ENCODE measurements at regions not wholly inside any gene's neighbourhood (a gene's known extent, or its start where the extent isn't known, plus 50 kb on each side); places are given as distances from the start of the nearest gene placed in this dataset.
A peak's percentile ranks its signal among the peaks of the same experiment; 100 is the strongest.

DNA sequence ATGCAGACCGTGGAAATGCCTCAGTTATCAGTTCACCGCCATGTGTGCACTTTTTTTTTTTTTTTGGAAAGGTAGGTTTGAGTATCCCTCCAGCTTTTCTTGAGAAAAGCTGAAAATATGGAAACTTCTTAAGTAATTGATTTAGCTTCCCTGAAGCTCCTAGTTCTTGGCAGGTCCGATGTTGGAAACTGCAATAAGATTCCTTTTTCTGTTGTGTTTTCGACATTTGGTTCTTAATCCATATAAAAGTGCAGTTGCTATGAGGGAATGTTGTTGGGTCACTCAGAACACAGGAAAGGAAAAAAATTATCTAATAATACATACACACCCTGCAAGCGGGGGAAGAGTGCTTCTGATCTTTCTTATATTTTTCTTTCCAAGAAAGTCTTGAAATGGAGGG, 665.2 kb downstream of the INHBA start:
- no peak overlapping the region for H3K4me3 ChIP-seq (replicated peaks; ENCODE audit: low read depth, low read length)
- TF ChIP-seq, protein P1, sequence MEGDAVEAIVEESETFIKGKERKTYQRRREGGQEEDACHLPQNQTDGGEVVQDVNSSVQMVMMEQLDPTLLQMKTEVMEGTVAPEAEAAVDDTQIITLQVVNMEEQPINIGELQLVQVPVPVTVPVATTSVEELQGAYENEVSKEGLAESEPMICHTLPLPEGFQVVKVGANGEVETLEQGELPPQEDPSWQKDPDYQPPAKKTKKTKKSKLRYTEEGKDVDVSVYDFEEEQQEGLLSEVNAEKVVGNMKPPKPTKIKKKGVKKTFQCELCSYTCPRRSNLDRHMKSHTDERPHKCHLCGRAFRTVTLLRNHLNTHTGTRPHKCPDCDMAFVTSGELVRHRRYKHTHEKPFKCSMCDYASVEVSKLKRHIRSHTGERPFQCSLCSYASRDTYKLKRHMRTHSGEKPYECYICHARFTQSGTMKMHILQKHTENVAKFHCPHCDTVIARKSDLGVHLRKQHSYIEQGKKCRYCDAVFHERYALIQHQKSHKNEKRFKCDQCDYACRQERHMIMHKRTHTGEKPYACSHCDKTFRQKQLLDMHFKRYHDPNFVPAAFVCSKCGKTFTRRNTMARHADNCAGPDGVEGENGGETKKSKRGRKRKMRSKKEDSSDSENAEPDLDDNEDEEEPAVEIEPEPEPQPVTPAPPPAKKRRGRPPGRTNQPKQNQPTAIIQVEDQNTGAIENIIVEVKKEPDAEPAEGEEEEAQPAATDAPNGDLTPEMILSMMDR (IDR thresholded peaks at IDR 0.05; ENCODE audit: low read length, missing control alignments) = no peak
- no peak for DNase-seq (ENCODE audit: low read depth)

DNA sequence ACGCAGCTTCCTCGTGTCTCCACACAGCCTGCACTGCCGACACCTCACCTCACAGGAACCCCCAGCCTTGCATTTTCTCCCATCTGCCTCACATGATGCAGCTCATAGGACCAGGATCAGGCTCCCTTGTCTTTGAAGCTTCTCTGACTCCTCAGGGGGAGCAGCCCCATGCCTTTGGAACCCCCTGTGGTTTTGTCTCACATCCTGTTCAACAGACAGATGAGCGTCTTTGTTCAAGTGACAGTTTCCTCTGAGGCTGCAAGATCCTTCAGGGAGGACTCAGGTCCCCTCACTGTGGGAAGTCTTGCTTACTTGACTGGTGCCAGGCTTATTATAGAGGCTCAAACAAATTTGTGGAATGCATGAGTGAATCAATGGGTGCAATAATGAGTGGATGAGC, 667.1 kb downstream of the INHBA start:
- no peak overlapping the region for H3K4me3 ChIP-seq (replicated peaks; ENCODE audit: low read depth, low read length)
- DNase-seq (ENCODE audit: low read depth) = no peak
- TF ChIP-seq, protein P1 (IDR thresholded peaks at IDR 0.05; ENCODE audit: low read length, missing control alignments) = no peak

DNA sequence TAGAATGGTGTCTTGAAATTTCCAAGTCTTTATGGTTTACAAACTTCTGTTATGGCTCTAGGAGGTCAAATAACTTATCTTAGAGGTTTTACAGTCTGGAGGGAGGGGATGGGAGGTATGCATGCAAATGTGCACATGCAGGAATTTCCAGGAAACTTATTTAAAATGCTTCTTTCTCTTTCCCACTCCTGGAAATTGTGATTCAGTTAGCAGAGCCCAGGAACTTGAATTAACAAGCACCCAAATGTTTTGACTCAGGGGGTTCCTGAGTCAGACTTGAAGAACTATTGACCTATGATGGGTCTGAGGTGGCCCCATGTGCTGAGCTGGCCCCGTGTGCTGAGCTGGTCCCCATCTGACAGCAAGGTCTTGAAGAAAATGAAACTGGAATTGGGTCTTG, 669.4 kb downstream of the INHBA start:
- DNase-seq (ENCODE audit: low read depth) = no peak
- H3K4me3 ChIP-seq (replicated peaks; ENCODE audit: low read depth, low read length) = no peak overlapping the region
- TF ChIP-seq, protein P1 (IDR thresholded peaks at IDR 0.05; ENCODE audit: low read length, missing control alignments) = no peak

DNA sequence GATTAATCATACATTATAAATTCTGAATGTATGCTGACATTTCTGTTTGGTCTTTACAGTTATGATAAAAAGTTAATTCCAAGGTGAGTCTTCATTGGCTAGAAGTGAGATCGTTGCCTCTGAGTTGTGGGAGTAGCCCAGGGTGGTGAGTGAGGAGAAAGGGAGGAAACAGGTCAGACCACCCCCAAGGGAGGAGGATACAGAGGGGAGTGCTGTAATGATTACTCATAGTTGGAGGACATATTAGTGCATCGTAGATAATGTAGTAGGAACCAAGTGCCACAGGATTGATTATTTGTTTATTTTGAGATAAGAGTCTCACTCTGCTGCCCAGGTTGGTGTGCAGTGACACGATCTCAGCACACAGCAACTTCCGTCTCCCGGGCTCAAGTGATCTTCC, 672.2 kb downstream of the INHBA start:
- no peak overlapping the region for H3K4me3 ChIP-seq (replicated peaks; ENCODE audit: low read depth, low read length)
- DNase-seq (ENCODE audit: low read depth) = peak; percentile 43
- TF ChIP-seq, protein P1 (IDR thresholded peaks at IDR 0.05; ENCODE audit: low read length, missing control alignments) = no peak

DNA sequence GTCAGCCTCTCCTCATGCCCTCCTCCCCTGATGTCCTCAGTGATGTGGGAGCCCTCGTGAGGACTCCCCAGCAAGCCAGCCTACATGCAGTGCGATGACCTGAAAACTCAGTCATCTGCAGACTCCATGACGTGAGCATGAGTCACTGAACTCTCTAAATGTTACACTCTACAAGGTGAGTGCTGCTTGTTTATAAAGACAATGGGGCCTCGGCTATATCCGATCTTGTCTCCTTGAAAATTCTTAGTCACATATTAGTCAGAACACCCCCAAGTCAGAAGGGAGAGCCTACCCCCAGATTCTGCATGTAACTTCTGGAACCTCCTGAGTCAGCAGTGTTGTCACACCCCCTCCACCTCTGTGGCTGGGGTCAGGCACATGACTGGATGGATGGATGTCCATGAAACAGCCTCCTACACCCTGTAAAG, 673.8 kb downstream of the INHBA start:
- peak; percentile 88 for DNase-seq (ENCODE audit: low read depth)
- TF ChIP-seq, protein P1 (IDR thresholded peaks at IDR 0.05; ENCODE audit: low read length, missing control alignments) = no peak
- no peak overlapping the region for H3K4me3 ChIP-seq (replicated peaks; ENCODE audit: low read depth, low read length)

DNA sequence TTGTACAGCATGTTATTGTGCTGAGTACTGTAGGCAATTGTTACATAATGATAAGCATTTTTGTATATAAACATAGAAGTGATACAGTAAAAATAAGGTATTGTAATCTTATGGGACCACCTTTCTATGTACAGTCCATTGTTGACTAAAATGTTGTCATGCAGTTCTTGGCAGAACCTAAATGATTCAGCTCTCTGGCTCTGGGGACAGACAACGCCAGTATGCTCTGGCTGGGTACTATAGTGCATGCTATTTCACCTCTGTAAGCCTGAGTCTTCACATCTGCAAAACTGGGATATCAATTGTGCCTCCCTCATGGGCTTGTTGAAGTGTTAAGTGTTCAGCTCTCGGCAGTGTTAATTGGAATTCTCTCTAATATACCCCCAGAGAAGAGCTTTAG, 674.3 kb downstream of the INHBA start:
- no peak for DNase-seq (ENCODE audit: low read depth)
- TF ChIP-seq, protein P1 (IDR thresholded peaks at IDR 0.05; ENCODE audit: low read length, missing control alignments) = no peak

DNA sequence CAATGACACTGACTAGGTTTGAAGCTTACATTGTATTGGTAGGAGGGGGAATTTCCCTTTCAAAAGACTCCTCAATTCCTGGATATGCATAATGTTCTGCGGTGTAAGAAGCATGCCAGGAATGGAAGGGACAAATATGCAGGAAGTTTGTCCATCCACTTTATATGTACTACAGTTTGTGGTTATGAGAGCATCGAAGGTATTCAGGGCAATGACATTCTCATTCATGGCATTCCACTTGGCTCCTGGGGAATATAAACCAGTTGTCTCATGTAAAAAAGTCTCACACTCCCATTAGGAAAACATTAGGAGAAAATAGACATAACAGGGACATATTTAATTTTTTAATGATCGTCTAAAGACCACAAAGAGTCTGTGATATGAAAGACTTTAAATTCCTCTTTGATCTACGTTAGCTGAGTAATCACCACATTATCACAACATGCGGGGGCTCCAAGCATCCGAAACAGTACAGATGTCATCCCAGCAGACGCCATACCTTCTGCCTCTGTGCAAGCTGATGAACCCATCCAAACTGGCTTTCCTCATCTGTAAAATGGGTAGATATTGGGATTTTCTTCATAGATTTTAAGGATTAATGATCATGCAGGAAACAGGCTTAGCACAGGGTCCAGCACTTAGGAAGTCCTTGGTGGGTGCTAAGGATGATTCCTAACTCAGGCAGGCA, 675.3 kb downstream of the INHBA start:
- peak; percentile 87 for DNase-seq (ENCODE audit: low read depth)
- TF ChIP-seq, protein P1 (IDR thresholded peaks at IDR 0.05; ENCODE audit: low read length, missing control alignments) = no peak
- H3K4me3 ChIP-seq (replicated peaks; ENCODE audit: low read depth, low read length) = no peak overlapping the region

More for the DNA sequence above, 674.3 kb downstream of the INHBA start:
- H3K4me3 ChIP-seq (replicated peaks; ENCODE audit: low read depth, low read length) = no peak overlapping the region

Data from fibroblast of pulmonary artery (primary cell).